HL-60 (cell line): ENCODE measurements at regions not wholly inside any gene's neighbourhood (a gene's known extent, or its start where the extent isn't known, plus 50 kb on each side); places are given as distances from the start of the nearest gene placed in this dataset.

Experiments used
- DNase-seq, 2 experiments: peaks; one replicate each; pipeline ENCODE4 v3.0.0-alpha.2; 2010 to 2020; ENCODE audit warnings: low read depth in 1 of 2, low spot score in 1 of 2
- H3K27ac ChIP-seq: fragments of 250-450 bp; sonication (Bioruptor Pico); replicated peaks from 2 replicates; pipeline ENCODE4 v1.5.1; 2020; ENCODE audit warnings: mild to moderate bottlenecking, moderate library complexity
- H3K27me3 ChIP-seq: fragments of 250-450 bp; sonication (Bioruptor Pico); 2 replicates; pipeline ENCODE4 v1.5.1; 2021; ENCODE audit warnings: mild to moderate bottlenecking, moderate library complexity; ENCODE audit not compliant: insufficient read depth, poor library complexity, severe bottlenecking
- H3K4me3 ChIP-seq: replicated peaks from 2 replicates; pipeline ENCODE4 v1.5.1; 2011; ENCODE audit warnings: mild to moderate bottlenecking, control low read depth, low read length; ENCODE audit not compliant: insufficient read depth
- CTCF ChIP-seq: IDR thresholded peaks from one replicate; pipeline ENCODE4 v1.5.1; 2011; ENCODE audit warnings: low read length, control low read depth, inconsistent platforms; ENCODE audit not compliant: insufficient read depth
- GABPA ChIP-seq: IDR thresholded peaks from 2 replicates; pipeline ENCODE4 v1.6.1; 2012; ENCODE audit warnings: low read depth
- POLR2AphosphoS5 ChIP-seq: IDR thresholded peaks from 2 replicates; pipeline ENCODE4 v1.6.1; 2012; ENCODE audit warnings: low read depth
- REST ChIP-seq: IDR thresholded peaks from 2 replicates; pipeline ENCODE4 v1.6.1; 2012; ENCODE audit warnings: low read depth; ENCODE audit not compliant: insufficient replicate concordance
- SPI1 ChIP-seq: IDR thresholded peaks from 2 replicates; pipeline ENCODE4 v1.6.1; 2012; ENCODE audit warnings: low read depth, mild to moderate bottlenecking, borderline replicate concordance

- no peaks in the 10 kb centered on the region for H3K27me3 ChIP-seq
- TF ChIP-seq GABPA (no peak), CTCF (no peak), REST (no peak), POLR2AphosphoS5 (no peak), SPI1 (no peak)
- no peak for DNase-seq
- H3K27ac ChIP-seq: no peak overlapping the region
- no peak overlapping the region for H3K4me3 ChIP-seq
These were observed 192.8 kb downstream of the LY86 start for GRCh38 chr6:6781172-6781872.

GRCh38 chr6:6781873-6782227 lies 193.3 kb downstream of the LY86 start:
- Histone ChIP-seq H3K27ac (no peak overlapping the region), H3K27me3 (no peaks in the 10 kb centered on the region), H3K4me3 (no peak overlapping the region)
- DNase-seq: no peak
- TF ChIP-seq SPI1 (no peak), GABPA (no peak), POLR2AphosphoS5 (no peak), REST (no peak), CTCF (no peak)

GRCh38 chr6:6783721-6784120 lies 195.2 kb downstream of the LY86 start:
- Histone ChIP-seq H3K27me3 (no peaks in the 10 kb centered on the region), H3K27ac (no peak overlapping the region), H3K4me3 (no peak overlapping the region)
- no peak for DNase-seq
- no peak for TF ChIP-seq SPI1
- no peak for TF ChIP-seq GABPA

GRCh38 chr6:6784514-6785162 lies 196.1 kb downstream of the LY86 start:
- no peak for DNase-seq
- H3K4me3 ChIP-seq: no peak overlapping the region
- TF ChIP-seq SPI1: no peak
- no peak for TF ChIP-seq POLR2AphosphoS5
- TF ChIP-seq CTCF: no peak
- TF ChIP-seq GABPA: no peak
- no peak for TF ChIP-seq REST
- no peak overlapping the region for H3K27ac ChIP-seq
- H3K27me3 ChIP-seq: no peaks in the 10 kb centered on the region
